Endothelial cell of umbilical vein (primary cell): ENCODE measurements at regions not wholly inside any gene's neighbourhood (a gene's known extent, or its start where the extent isn't known, plus 50 kb on each side); places are given as distances from the start of the nearest gene placed in this dataset.

Experiments used
- BruUV-seq: library from RNA; stranded (reverse); fragments of 400-500 nt; replicated peaks from 2 replicates; lab custom pipeline; 2021; lab: Mats Ljungman, UMichigan
- CTCF ChIA-PET: fragments of 300-600, 350-600 bp; sonication (Branson Sonifier 250); formaldehyde crosslinking; loops from one replicate; lab custom pipeline; 2021; ENCODE audit warnings: antibody characterized with exemption, inconsistent platforms; lab: Charles Lee
- POLR2A ChIA-PET: fragments of 300-600, 350-600 bp; sonication (Branson Sonifier 250); formaldehyde crosslinking; loops from one replicate; lab custom pipeline; 2021; ENCODE audit warnings: antibody characterized with exemption, inconsistent platforms; lab: Charles Lee
- DNase-seq: peaks from one replicate; pipeline ENCODE4 v3.0.0-alpha.2; 2011; ENCODE audit warnings: low read depth, low spot score
- FAIRE-seq: peaks from 2 replicates; lab custom pipeline; 2011; peaks lifted over from hg19 to GRCh38; lab: Jason Lieb, UNC
- H2AFZ ChIP-seq: 2 replicates; pipeline ENCODE4 v1.6.0; 2012; ENCODE audit warnings: low read depth, low read length, control low read depth, inconsistent platforms
- H3K27ac ChIP-seq: 2 replicates; pipeline ENCODE4 v1.5.1; 2011; ENCODE audit warnings: low read depth, mild to moderate bottlenecking, control low read depth, low read length, moderate library complexity; ENCODE audit not compliant: insufficient read depth
- H3K27me3 ChIP-seq, 2 experiments: 2 replicates each; pipeline versions ENCODE4 v1.6.0 to v1.6.1; 2011; ENCODE audit warnings: low read length in 2 of 2, mixed read lengths in 1 of 2; ENCODE audit not compliant: control insufficient read depth in 2 of 2, insufficient read depth in 2 of 2
- H3K36me3 ChIP-seq, 2 experiments: 2 replicates in 1 of 2; 3 replicates in 1 of 2; pipeline ENCODE4 v1.5.1; 2011; ENCODE audit warnings: low read length in 2 of 2, mild to moderate bottlenecking in 1 of 2, moderate library complexity in 1 of 2; ENCODE audit not compliant: control insufficient read depth in 2 of 2, insufficient read depth in 2 of 2; ENCODE audit errors: extremely low read depth in 1 of 2
- H3K4me1 ChIP-seq: 3 replicates; pipeline ENCODE4 v1.5.1; 2011; ENCODE audit warnings: mild to moderate bottlenecking, low read length; ENCODE audit not compliant: control insufficient read depth, insufficient read depth; ENCODE audit errors: extremely low read depth
- H3K4me2 ChIP-seq: 2 replicates; pipeline ENCODE4 v1.6.1; 2011; ENCODE audit warnings: low read length, control low read depth, mixed read lengths; ENCODE audit not compliant: insufficient read depth
- H3K4me3 ChIP-seq, 3 experiments: fragments of 200-600 bp in 1 of 3; sonication (generic), shearing (Covaris generic) in 1 of 3; replicated peaks in 1 of 3; 2 replicates each; pipeline ENCODE4 v1.5.1; 2011 to 2016; ENCODE audit warnings: control low read depth in 3 of 3, low read length in 3 of 3, mild to moderate bottlenecking in 2 of 3, inconsistent platforms in 1 of 3, low read depth in 1 of 3, moderate library complexity in 1 of 3; ENCODE audit not compliant: insufficient read depth in 1 of 3
- H3K79me2 ChIP-seq: 2 replicates; pipeline ENCODE4 v1.6.0; 2012; ENCODE audit warnings: low read length, inconsistent platforms; ENCODE audit not compliant: control insufficient read depth, insufficient read depth
- H3K9ac ChIP-seq: replicated peaks from 2 replicates; pipeline ENCODE3; 2011; ENCODE audit warnings: low read length, control low read depth; ENCODE audit not compliant: insufficient read depth; ENCODE audit errors: extremely low read depth
- H3K9me1 ChIP-seq: replicated peaks from 3 replicates; pipeline ENCODE4 v1.6.0; 2011; ENCODE audit warnings: mild to moderate bottlenecking, low read length; ENCODE audit not compliant: control insufficient read depth, insufficient read depth; ENCODE audit errors: extremely low read depth
- H3K9me3 ChIP-seq: replicated peaks from 2 replicates; pipeline ENCODE4 v1.5.1; 2012; ENCODE audit warnings: low read length, inconsistent platforms; ENCODE audit not compliant: control insufficient read depth, insufficient read depth
- H4K20me1 ChIP-seq: replicated peaks from 2 replicates; pipeline ENCODE3; 2011; ENCODE audit warnings: mild to moderate bottlenecking, low read length; ENCODE audit not compliant: control insufficient read depth, insufficient read depth; ENCODE audit errors: extremely low read depth
- EZH2 ChIP-seq: IDR thresholded peaks from 2 replicates; pipeline ENCODE4 v1.6.1; 2012; ENCODE audit warnings: borderline replicate concordance, low read depth, mild to moderate bottlenecking, moderate library complexity, low read length, inconsistent platforms; ENCODE audit not compliant: severe bottlenecking
- FOS ChIP-seq: IDR thresholded peaks from 2 replicates; pipeline ENCODE4 v1.6.1; 2011; ENCODE audit warnings: mild to moderate bottlenecking, low read length, moderate library complexity, borderline replicate concordance; ENCODE audit not compliant: insufficient read depth
- GATA2 ChIP-seq: IDR thresholded peaks from 2 replicates; pipeline ENCODE4 v1.7.0; 2011; ENCODE audit warnings: low read depth, mild to moderate bottlenecking, moderate library complexity, mixed read lengths, low read length; ENCODE audit not compliant: insufficient read length, insufficient read depth
- JUN ChIP-seq: IDR thresholded peaks from 2 replicates; pipeline ENCODE4 v1.6.1; 2011; ENCODE audit warnings: borderline replicate concordance, low read depth; ENCODE audit not compliant: insufficient read length, insufficient read depth
- MYC ChIP-seq: IDR thresholded peaks from one replicate; pipeline ENCODE4 v1.6.1; 2011; ENCODE audit warnings: mild to moderate bottlenecking, low read depth, low read length
- POLR2AphosphoS5 ChIP-seq: IDR thresholded peaks from 2 replicates; pipeline ENCODE4 v1.6.1; 2012; ENCODE audit warnings: low read depth, mild to moderate bottlenecking, control low read depth, low read length, moderate library complexity; ENCODE audit not compliant: insufficient read depth
- dilution Hi-C: fragments of 300-500 bp; cut with MboI; formaldehyde crosslinking; loops from one replicate; pipeline ENCODE4 v1.15.0; 2019; ENCODE audit warnings: low sequenced_read_pairs; ENCODE audit not compliant: extremely low pct_ligation_motif_present
- intact Hi-C: fragments of 100-400 bp; cut with micrococcal nuclease; formaldehyde crosslinking; loops from one replicate; pipeline ENCODE4 v1.10.0; 2022
- TF ChIP-seq, protein P1 (sequence below): IDR thresholded peaks from 2 replicates; pipeline ENCODE4 v1.6.1; 2011; ENCODE audit not compliant: insufficient read depth, insufficient read length
- TF ChIP-seq, protein P2 (sequence below), 2 donors: IDR thresholded peaks; 1 replicate in 1 of 2; 2 replicates in 1 of 2; pipeline ENCODE4 v1.5.1; 2011; ENCODE audit warnings: low read length in 2 of 2, mild to moderate bottlenecking in 2 of 2, moderate library complexity in 2 of 2, control low read depth in 1 of 2, inconsistent platforms in 1 of 2, low read depth in 1 of 2; ENCODE audit not compliant: insufficient read depth in 1 of 2; ENCODE audit errors: extremely low read depth in 1 of 2

DNA sequence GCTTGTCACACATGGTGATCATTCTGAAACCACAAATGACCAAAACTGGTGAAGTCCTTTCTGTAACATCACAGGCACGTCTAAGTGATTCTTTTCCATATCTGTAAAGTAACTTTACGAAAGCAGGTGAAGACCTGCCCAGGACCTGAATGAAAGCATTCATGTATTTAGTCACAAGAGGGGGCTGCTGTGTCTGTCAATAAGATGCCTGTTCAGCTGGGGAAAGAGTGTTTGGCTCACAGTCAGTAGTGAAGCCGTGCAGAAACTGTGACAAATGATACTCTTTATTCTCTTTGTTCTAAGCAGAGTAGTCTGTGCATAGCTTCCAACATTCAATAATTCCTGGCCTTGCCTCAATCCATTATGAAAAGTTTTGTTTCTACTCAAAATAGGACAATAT is 373.5 kb upstream of the OR4E1 start:
- dilution Hi-C loops: no loop called here

More for the DNA sequence above, 373.5 kb upstream of the OR4E1 start:
- Histone ChIP-seq H3K27ac (no peak overlapping the region), H2AFZ (no peak overlapping the region), H3K4me1 (no peaks in the 10 kb centered on the region), H3K36me3 (no peaks in the 10 kb centered on the region), H3K79me2 (no peaks in the 10 kb centered on the region), H3K27me3 (peaks cover 3 to 17% of the 10 kb centered on the region in 2 experiments), H3K9me1 (no peaks in the 10 kb centered on the region), H3K9ac (no peak overlapping the region), H3K4me3 (no peak overlapping the region), H3K4me2 (no peak overlapping the region), H3K9me3 (no peaks in the 10 kb centered on the region), H4K20me1 (no peaks in the 10 kb centered on the region)
- CTCF ChIA-PET: interaction anchor here (0.5 to 2.4 kb wide), 14 partner anchors 8 to 195 kb away, joined by 3 to 14 read pairs (median 4); no protein-coding TSS in a partner anchor
- FAIRE-seq (peak; percentile 58), DNase-seq (peak; percentile 34)
- POLR2A ChIA-PET: no interaction called here
- BruUV-seq: no TSS peak
- TF ChIP-seq EZH2 (no peak), MYC (no peak), GATA2 (no peak), JUN (no peak), POLR2AphosphoS5 (no peak), FOS (no peak)
- TF ChIP-seq, protein P1, sequence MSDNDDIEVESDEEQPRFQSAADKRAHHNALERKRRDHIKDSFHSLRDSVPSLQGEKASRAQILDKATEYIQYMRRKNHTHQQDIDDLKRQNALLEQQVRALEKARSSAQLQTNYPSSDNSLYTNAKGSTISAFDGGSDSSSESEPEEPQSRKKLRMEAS: no peak
- TF ChIP-seq, protein P2, sequence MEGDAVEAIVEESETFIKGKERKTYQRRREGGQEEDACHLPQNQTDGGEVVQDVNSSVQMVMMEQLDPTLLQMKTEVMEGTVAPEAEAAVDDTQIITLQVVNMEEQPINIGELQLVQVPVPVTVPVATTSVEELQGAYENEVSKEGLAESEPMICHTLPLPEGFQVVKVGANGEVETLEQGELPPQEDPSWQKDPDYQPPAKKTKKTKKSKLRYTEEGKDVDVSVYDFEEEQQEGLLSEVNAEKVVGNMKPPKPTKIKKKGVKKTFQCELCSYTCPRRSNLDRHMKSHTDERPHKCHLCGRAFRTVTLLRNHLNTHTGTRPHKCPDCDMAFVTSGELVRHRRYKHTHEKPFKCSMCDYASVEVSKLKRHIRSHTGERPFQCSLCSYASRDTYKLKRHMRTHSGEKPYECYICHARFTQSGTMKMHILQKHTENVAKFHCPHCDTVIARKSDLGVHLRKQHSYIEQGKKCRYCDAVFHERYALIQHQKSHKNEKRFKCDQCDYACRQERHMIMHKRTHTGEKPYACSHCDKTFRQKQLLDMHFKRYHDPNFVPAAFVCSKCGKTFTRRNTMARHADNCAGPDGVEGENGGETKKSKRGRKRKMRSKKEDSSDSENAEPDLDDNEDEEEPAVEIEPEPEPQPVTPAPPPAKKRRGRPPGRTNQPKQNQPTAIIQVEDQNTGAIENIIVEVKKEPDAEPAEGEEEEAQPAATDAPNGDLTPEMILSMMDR (IDR thresholded peaks at IDR 0.05; ENCODE audit: extremely low read depth in 1 of 2, insufficient read depth in 1 of 2, low read depth in 1 of 2, low read length in 2 of 2): peak; percentile 30 to 41
- intact Hi-C loops: no loop called here
